ENCODE measurements at regions not wholly inside any gene's neighbourhood (a gene's known extent, or its start where the extent isn't known, plus 50 kb on each side); places are given as distances from the start of the nearest gene placed in this dataset.

- no peak overlapping the region for H3K27ac ChIP-seq (ENCODE audit: extremely low read length, insufficient read depth, low read length)
- in situ Hi-C loops (cut with HindIII; ENCODE audit: extremely low pct_ligation_motif_present, low pct_unique_long_range_greater_than_20kb), result no loop called here
- no peaks in the 10 kb centered on the region for H3K4me1 ChIP-seq (ENCODE audit: insufficient read depth, low read length)
- no peak overlapping the region for H3K4me3 ChIP-seq (replicated peaks in 1 of 3; ENCODE audit: insufficient read depth in 1 of 3, low read depth in 2 of 3, low read length in 3 of 3)
- H3K36me3 ChIP-seq (replicated peaks in 1 of 2; ENCODE audit: control insufficient read depth in 1 of 2, insufficient read depth in 2 of 2, low read length in 2 of 2), result no peaks in the 10 kb centered on the region
- H3K9me3 ChIP-seq (ENCODE audit: low read length), result no peaks in the 10 kb centered on the region
- H2AFZ ChIP-seq (ENCODE audit: low read length), result no peak overlapping the region
- no peaks in the 10 kb centered on the region for H3K79me2 ChIP-seq (ENCODE audit: insufficient read depth, low read length)
- DNase-seq (ENCODE audit: low spot score), result no peak
- TF ChIP-seq ATF3 (CRISPR knock-in tag; IDR thresholded peaks at IDR 0.05) (no peak), ZNF605 (CRISPR knock-in tag; IDR thresholded peaks at IDR 0.05) (no peak), ESRRA (CRISPR knock-in tag; IDR thresholded peaks at IDR 0.05; ENCODE audit: low read depth) (no peak), ZNF281 (CRISPR knock-in tag; IDR thresholded peaks at IDR 0.05; ENCODE audit: borderline replicate concordance) (no peak), HOXA7 (CRISPR knock-in tag; IDR thresholded peaks at IDR 0.05) (no peak), ZNF333 (CRISPR knock-in tag; IDR thresholded peaks at IDR 0.05; ENCODE audit: borderline replicate concordance) (no peak), ZNF354B (CRISPR knock-in tag; IDR thresholded peaks at IDR 0.05) (no peak), ZNF737 (CRISPR knock-in tag; IDR thresholded peaks at IDR 0.05; ENCODE audit: borderline replicate concordance) (no peak), NR1H2 (CRISPR knock-in tag; IDR thresholded peaks at IDR 0.05; ENCODE audit: borderline replicate concordance, low read depth) (no peak), SUZ12 (IDR thresholded peaks at IDR 0.05; ENCODE audit: low read depth, low read length) (no peak), ZNF34 (CRISPR knock-in tag; IDR thresholded peaks at IDR 0.05; ENCODE audit: borderline replicate concordance) (no peak)
- WGBS (ENCODE audit: low lambda C conversion rate), result 0% methylated on average over 1 of the region's 1 CpG
- no peak overlapping the region for H3K4me2 ChIP-seq (ENCODE audit: low read depth, low read length)
- no peaks in the 10 kb centered on the region for H3K27me3 ChIP-seq (ENCODE audit: control insufficient read depth in 1 of 2, insufficient read depth in 2 of 2, low read length in 2 of 2)
- intact Hi-C loops (cut with micrococcal nuclease; ENCODE audit: unreplicated experiment), result no loop called here
- ChIA-PET CTCF (ENCODE audit: low intra/inter-chr PET ratio, low total read pairs) (no interaction called here), POLR2A (no interaction called here)
- FAIRE-seq, result no peak
- BruUV-seq (replicated peaks), result no TSS peak
- H3K9ac ChIP-seq (ENCODE audit: insufficient read depth, low read depth, low read length), result no peak overlapping the region
- H4K20me1 ChIP-seq (ENCODE audit: insufficient read depth, low read length), result no peaks in the 10 kb centered on the region
- ATAC-seq, result no peak
Observed at GRCh38 chr7:81284576-81284975, 365.7 kb upstream of the SEMA3C start.

Measured in HepG2 (cell line).